ENCODE measurements at regions not wholly inside any gene's neighbourhood (a gene's known extent, or its start where the extent isn't known, plus 50 kb on each side); places are given as distances from the start of the nearest gene placed in this dataset.

- DNase-seq: no peak
Observed at GRCh38 chr1:14467112-14467511, 131.4 kb upstream of the KAZN start.

DNA sequence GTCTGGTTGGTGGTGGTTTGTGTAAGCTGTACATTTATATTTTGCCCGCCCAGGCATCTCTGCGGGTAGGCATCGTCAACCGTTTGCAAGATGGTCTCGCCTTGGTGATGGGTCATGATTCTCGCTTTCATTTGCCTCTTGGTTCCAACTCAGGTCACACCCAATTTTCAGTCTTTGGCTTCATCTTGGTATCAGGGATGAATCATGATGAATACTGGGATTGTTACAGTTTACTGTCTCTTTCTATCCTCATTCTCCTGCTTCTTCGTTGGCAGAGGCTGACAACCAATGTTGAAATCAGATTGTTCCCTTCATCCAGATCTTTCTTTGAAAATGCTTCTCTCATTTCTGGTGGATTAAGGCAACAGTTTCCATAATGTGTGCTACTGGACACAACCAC is 129.7 kb upstream of the KAZN start:
- no peak for DNase-seq

DNA sequence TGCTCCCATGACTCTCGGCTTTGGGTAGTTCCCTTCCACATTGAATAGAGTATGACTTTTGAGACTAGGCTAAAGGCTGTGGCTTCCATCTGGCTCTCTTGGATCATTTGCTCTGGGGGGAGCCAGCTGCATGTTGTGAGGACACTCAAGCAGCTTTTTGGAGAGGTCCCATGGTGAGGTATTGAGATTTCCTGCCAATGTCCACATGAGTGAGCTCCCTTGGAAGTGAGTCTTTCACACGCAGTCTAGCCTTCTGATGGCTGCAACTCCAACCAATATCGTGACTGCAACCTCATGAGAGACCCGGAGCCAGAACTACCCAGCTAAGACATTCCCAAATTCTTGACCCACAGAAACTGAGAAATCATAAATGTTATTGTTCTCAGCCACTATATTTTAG is 127.7 kb upstream of the KAZN start:
- DNase-seq: no peak

DNA sequence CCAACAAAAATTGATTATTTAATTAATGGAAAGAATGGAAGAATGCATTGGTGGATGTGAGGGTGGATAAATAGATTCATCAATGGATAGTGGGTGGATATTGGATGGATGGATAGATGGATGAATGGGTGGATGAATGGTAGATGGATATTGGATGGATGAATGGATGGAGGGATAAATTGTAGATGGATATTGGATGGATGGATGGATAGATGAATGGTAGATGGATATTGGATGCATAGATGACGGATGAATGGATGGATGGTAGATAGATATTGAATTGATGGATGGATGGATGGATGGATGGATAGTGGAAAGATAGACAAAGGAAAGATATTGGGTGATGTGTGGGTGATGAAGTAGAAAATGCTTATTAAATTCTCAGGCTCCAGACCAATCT is 123.6 kb upstream of the KAZN start:
- DNase-seq: no peak

GRCh38 chr1:14476170-14476955 is 122.1 kb upstream of the KAZN start:
- DNase-seq: no peak

- DNase-seq: no peak
Observed at GRCh38 chr1:14478120-14478519, 120.4 kb upstream of the KAZN start.

DNA sequence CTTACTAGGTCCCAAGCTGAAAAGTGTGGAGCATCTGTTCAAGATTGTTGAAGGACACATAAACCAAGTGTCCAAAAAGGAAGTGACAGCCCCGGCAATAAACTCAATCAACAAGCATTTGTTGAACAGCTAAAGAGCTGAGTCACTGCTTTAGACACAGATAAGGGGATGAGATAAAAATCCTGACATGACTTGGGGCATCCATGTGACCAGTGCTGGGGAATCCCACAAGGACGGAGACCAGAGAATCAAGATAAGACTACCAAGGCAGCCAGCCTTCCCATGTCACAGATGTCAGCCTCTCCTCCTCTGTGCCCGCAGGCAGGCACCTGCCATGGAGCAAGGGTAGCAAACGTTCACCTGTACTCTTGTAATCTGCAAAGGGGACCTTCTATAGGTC is 118.6 kb upstream of the KAZN start:
- DNase-seq: no peak

DNA sequence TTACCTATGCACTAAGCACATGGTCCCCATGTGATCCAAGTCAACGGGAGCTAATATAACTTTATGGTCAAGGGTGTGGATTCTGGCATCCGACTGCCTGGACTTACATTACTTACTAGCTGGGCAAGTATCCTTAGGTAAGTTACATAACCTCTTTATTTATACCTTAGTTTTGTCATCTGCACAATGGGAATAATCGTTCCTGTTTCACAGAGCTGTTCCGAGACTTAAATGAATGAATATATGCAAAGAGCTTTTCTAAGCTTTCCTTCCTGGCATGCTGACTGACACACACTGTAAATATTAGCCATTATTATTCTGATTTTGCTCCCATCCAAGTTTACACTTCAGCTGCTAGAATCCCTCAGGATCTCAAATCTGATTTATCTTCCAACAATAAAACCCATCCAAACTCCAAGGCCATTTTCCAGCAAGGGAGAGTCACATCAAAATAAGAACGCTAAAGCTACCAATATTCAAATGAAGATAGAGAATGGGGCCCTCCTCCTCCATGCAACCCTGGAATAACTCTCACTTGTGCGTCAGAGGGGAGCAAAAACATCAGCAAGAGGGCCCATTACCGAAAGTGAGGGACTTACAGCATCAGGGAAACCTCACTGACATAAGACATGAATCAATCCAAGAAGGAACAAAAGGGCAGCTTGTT is 115.6 kb upstream of the KAZN start:
- DNase-seq: no peak

- DNase-seq: no peak
Observed at GRCh38 chr1:14485285-14485684, 113.2 kb upstream of the KAZN start.

GRCh38 chr1:14486401-14487201 is 111.9 kb upstream of the KAZN start:
- DNase-seq: no peak

DNA sequence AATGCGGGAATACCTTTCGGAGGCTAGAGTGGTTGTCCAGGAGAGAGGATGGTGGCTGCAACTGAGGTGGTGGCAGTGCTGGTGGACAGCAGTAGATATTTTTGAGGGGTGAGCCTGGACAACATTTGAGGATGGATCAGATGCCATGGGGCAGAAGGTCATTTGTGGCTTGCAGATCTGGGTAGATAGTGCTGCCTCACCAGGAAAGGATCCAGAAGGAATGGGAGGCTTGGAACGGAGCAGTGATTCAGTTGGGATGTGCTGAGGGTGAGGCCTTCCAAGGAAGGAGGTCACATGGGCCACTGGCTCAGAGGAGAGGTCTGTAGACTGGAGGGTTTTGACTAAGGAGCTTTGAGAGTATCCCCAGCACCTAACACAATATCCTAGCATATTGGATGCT is 110.8 kb upstream of the KAZN start:
- no peak for DNase-seq

DNA sequence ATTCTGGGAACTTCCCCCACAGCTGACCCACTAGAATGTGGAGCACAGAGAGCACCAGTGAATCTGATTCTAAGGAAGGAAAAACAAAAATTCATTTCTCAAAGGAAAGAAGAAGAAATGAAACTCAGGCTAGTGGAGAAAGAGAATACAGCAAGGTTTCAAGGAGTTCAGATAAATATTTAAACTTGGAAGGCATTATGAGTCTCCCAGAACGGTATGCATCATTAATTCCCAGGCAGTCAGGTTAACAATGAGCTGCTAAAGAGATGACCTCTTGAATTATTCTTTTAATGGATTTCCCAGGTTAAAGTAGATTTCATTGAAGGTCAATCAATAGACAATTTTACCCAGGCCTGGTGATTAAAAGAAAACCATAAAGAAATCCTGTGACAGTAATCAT is 103.6 kb upstream of the KAZN start:
- DNase-seq: no peak

DNA sequence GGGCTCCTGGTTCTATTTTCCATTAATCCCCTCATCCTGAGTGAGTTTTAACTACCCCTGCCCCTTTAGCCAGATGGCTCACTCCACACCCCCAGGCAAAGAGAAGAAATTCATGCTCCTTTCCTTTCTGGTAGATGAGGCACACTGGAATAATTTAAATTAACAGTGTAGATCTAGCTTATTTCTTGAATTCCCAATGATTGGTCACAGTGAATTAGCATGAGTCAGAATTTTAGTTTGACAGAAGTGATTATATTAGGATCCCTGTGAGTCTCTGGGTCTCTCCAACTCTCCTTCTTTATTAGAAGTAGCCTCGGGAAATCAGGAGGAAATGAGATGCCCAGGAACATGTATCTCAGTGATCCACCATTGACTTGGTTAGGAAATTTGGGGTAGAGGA is 103.1 kb upstream of the KAZN start:
- no peak for DNase-seq

DNA sequence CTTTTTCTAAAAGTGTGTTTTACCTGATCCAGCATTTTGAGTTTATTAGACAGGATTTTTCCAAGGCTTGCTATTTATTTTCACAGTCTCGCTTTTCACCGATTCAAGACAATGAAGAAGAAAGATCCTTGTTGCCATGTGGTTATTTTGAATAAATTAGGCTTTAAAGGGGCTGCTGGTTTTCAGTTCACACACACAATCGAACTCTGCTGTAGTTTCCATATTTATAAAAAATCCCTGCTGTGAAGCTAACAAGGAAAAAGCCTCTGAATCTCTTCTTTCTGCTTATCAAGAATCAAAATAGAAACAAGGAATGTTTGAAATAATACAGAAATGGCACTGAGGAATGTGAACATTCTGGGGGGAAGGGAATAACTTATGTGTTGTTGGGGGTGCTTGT is 102.5 kb upstream of the KAZN start:
- no peak for DNase-seq

- peak; percentile 62 for DNase-seq
Observed at GRCh38 chr1:14498839-14499238, 99.6 kb upstream of the KAZN start.

DNA sequence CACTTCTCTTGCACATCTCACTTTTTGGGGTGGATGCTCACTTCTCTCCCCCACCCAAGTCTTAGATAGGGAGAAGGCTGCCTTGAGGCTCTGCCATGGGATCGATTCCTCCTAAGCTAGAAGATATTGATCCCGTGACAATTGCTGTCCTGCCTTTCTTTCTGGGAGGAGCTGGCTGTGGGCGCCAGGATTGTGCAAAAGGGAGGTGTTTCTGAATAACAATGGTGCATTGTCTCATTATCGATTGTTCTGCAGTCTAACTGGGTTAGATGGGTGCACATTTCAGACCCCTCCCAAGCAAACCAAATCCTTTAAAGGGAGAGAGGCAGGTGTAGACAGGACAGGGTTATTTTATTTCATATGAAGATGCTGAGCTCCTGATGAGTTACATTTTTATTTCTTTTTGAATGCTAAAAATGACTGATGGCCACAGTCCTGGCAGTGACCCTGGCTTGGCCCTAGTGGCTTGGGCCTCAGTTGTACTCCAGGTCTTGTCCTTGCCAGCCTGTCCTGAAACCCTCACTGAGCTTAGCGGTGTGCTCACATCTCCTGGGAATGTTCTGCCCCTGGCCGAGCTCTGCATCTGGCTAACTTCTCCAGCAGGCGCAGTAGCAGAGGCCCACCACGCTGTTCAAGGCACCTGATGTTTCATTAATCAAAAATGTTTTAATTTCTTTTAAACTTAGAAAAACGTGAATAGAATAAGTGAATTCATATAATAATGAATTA is 99.0 kb upstream of the KAZN start:
- peak; percentile 41 for DNase-seq

DNA sequence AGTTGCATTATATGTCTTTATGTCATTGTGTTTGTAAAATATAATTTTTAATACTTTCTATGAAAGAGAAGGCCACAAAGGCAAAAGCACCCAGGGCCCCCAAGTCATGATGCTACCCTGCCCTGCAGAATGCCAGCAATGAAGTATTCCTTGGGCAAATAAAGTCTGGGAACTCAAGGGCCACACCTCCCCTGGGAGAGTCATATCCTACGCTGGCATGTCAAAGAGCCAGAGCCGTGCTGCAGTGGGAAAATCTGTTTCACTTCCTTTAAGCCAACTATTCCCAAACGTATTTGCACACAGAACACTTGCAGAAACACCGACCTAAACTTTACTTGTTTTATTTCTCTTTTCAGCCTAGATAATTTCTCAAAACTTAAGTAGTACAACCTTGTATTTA is 98.4 kb upstream of the KAZN start:
- DNase-seq: no peak

DNA sequence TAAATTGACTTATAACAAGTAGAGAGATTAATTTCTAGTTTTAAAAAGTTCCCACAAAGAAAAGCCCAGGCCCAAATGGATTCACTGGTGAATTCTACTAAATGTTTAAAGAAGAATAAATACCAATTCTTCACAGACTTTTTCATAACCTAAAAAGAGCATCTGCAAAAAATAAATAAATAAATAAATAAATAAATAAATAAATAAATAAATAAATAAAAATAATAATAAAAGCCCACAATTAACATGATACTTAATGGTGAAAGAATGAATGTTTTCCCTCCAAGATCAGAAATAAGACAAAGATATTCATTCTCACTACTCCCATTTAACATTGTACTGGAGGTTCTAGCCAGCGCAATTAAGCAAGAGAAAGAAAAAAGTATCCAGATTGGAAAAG is 97.6 kb upstream of the KAZN start:
- no peak for DNase-seq

- DNase-seq: no peak
Observed at GRCh38 chr1:14504517-14504916, 94.0 kb upstream of the KAZN start.

- DNase-seq: no peak
Observed at GRCh38 chr1:14506471-14507255, 91.8 kb upstream of the KAZN start.

DNA sequence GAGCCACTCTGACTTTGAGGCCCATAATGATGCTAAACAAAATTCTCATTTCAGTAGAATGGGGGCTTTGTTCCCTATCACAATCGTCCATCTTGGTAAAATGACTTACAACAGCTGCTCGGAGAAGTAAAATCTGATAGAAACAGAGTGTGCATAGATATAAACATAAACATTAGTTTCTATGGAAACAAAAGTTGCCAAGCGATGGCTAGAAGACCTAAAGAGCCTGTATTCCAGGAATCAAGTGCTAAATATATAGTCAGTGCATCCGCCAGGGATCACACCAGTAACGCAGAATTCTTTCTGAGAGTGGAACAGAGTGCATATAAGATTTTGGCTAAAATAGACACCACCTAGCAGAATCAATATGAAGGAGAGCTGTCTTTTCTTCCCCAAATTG is 91.2 kb upstream of the KAZN start:
- no peak for DNase-seq

DNA sequence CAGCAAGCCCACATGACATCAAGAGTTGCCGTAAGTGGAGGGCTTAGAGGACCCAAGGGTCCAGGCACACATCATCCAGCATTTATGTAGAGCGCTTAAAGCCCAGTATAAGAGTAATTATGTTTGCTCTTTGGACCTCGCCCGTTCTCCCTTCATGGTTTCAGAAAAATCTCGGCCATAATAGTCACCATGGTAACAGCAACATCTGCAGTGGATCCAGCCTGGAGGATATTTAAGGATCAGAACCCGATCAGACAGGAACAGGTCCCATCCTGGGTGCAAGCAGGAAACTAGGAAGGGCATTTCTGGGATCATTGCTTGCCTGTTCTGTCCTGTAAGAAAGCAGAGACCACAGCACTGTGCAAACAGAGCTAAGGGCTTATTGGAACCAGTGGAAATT is 89.9 kb upstream of the KAZN start:
- no peak for DNase-seq

All from NCI-H146 (cell line).